Loucy (cell line): ENCODE measurements at regions not wholly inside any gene's neighbourhood (a gene's known extent, or its start where the extent isn't known, plus 50 kb on each side); places are given as distances from the start of the nearest gene placed in this dataset.

Source experiments
- CTCF ChIP-seq: fragments of 200-600 bp; sonication (generic); conservative IDR thresholded peaks from 2 replicates; pipeline ENCODE4 v1.5.1; 2014; ENCODE audit warnings: mild to moderate bottlenecking, antibody characterized with exemption, low read length
- EZH2phosphoT487 ChIP-seq: fragments of 200-600 bp; IDR thresholded peaks from 2 replicates; pipeline ENCODE4 v1.6.1; 2018; ENCODE audit warnings: antibody characterized with exemption, mild to moderate bottlenecking, moderate library complexity, borderline replicate concordance

GRCh38 chr6:91659891-91660290 is 1073.0 kb upstream of the MAP3K7 start:
- no peak for TF ChIP-seq CTCF
- TF ChIP-seq EZH2phosphoT487 = no peak
